ENCODE measurements at regions not wholly inside any gene's neighbourhood (a gene's known extent, or its start where the extent isn't known, plus 50 kb on each side); places are given as distances from the start of the nearest gene placed in this dataset.
A peak's percentile ranks its signal among the peaks of the same experiment; 100 is the strongest.

- Mint-ChIP-seq H3K36me3 (peaks cover 3% of the 10 kb centered on the region), H3K27ac (no peak overlapping the region; the same call in 1 of the 2 replicates), H3K4me1 (peaks cover 36% of the 10 kb centered on the region), H3K4me3 (no peak overlapping the region), H3K9me3 (no peaks in the 10 kb centered on the region), H3K27me3 (ENCODE audit: low read depth) (peaks cover 33% of the 10 kb centered on the region)
- no peak for DNase-seq (ENCODE audit: low spot score)
- CTCF ChIA-PET, result interaction anchor here (1.3 kb wide), 1 partner anchor 279 kb away, joined by 3 read pairs; the partner anchor contains the start of gene MED23
- peak; percentile 24 for ATAC-seq
- POLR2A ChIA-PET, result no interaction called here
- TF ChIP-seq RELA (CRISPR knock-in tag; IDR thresholded peaks at IDR 0.05; ENCODE audit: borderline replicate concordance), result no peak
- TF ChIP-seq EMX1 (CRISPR knock-in tag; IDR thresholded peaks at IDR 0.05), result no peak
- TF ChIP-seq, protein P1, sequence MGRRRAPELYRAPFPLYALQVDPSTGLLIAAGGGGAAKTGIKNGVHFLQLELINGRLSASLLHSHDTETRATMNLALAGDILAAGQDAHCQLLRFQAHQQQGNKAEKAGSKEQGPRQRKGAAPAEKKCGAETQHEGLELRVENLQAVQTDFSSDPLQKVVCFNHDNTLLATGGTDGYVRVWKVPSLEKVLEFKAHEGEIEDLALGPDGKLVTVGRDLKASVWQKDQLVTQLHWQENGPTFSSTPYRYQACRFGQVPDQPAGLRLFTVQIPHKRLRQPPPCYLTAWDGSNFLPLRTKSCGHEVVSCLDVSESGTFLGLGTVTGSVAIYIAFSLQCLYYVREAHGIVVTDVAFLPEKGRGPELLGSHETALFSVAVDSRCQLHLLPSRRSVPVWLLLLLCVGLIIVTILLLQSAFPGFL (CRISPR knock-in tag; IDR thresholded peaks at IDR 0.05; ENCODE audit: borderline replicate concordance), result no peak
- TF ChIP-seq FOXJ3 (CRISPR knock-in tag; IDR thresholded peaks at IDR 0.05; ENCODE audit: borderline replicate concordance), result no peak
- TF ChIP-seq ARID4B (CRISPR knock-in tag; IDR thresholded peaks at IDR 0.05; ENCODE audit: borderline replicate concordance), result no peak
- TF ChIP-seq MAX (CRISPR knock-in tag; IDR thresholded peaks at IDR 0.05), result no peak
- no peak for TF ChIP-seq E2F4 (CRISPR knock-in tag; IDR thresholded peaks at IDR 0.05; ENCODE audit: borderline replicate concordance, low read depth)
- TF ChIP-seq NFE2L1 (CRISPR knock-in tag; IDR thresholded peaks at IDR 0.05), result no peak
- no peak for TF ChIP-seq ZNF423 (CRISPR knock-in tag; IDR thresholded peaks at IDR 0.05)
- TF ChIP-seq, protein P2, sequence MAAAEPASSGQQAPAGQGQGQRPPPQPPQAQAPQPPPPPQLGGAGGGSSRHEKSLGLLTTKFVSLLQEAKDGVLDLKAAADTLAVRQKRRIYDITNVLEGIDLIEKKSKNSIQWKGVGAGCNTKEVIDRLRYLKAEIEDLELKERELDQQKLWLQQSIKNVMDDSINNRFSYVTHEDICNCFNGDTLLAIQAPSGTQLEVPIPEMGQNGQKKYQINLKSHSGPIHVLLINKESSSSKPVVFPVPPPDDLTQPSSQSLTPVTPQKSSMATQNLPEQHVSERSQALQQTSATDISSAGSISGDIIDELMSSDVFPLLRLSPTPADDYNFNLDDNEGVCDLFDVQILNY (CRISPR knock-in tag; IDR thresholded peaks at IDR 0.05), result no peak
- TF ChIP-seq, protein P3, sequence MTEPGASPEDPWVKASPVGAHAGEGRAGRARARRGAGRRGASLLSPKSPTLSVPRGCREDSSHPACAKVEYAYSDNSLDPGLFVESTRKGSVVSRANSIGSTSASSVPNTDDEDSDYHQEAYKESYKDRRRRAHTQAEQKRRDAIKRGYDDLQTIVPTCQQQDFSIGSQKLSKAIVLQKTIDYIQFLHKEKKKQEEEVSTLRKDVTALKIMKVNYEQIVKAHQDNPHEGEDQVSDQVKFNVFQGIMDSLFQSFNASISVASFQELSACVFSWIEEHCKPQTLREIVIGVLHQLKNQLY (CRISPR knock-in tag; IDR thresholded peaks at IDR 0.05), result no peak
- TF ChIP-seq NR1H2 (CRISPR knock-in tag; IDR thresholded peaks at IDR 0.05), result no peak
- no peak for TF ChIP-seq ZNF416 (CRISPR knock-in tag; IDR thresholded peaks at IDR 0.05)
- no peak for TF ChIP-seq AFF4 (CRISPR knock-in tag; IDR thresholded peaks at IDR 0.05; ENCODE audit: borderline replicate concordance)
- TF ChIP-seq, protein P4, sequence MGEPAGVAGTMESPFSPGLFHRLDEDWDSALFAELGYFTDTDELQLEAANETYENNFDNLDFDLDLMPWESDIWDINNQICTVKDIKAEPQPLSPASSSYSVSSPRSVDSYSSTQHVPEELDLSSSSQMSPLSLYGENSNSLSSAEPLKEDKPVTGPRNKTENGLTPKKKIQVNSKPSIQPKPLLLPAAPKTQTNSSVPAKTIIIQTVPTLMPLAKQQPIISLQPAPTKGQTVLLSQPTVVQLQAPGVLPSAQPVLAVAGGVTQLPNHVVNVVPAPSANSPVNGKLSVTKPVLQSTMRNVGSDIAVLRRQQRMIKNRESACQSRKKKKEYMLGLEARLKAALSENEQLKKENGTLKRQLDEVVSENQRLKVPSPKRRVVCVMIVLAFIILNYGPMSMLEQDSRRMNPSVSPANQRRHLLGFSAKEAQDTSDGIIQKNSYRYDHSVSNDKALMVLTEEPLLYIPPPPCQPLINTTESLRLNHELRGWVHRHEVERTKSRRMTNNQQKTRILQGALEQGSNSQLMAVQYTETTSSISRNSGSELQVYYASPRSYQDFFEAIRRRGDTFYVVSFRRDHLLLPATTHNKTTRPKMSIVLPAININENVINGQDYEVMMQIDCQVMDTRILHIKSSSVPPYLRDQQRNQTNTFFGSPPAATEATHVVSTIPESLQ (CRISPR knock-in tag; IDR thresholded peaks at IDR 0.05), result no peak
- TF ChIP-seq ZNF232 (CRISPR knock-in tag; IDR thresholded peaks at IDR 0.05), result no peak
- TF ChIP-seq, protein P5, sequence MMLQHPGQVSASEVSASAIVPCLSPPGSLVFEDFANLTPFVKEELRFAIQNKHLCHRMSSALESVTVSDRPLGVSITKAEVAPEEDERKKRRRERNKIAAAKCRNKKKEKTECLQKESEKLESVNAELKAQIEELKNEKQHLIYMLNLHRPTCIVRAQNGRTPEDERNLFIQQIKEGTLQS (CRISPR knock-in tag; conservative IDR thresholded peaks at IDR 0.05), result no peak
Observed at GRCh38 chr6:131349199-131349598, 213.9 kb downstream of the AKAP7 start.
